Kidney (tissue), 13 donors: ENCODE measurements at regions not wholly inside any gene's neighbourhood (a gene's known extent, or its start where the extent isn't known, plus 50 kb on each side); places are given as distances from the start of the nearest gene placed in this dataset.
"Not testable (repeated sequence)": the region's sequence is repeated elsewhere in the genome, so short reads cannot be mapped to it uniquely, and the experiment has no call there.

Experiments used
- DNase-seq, 5 donors: peaks; one replicate each; pipeline ENCODE4 v3.0.0-alpha.2; 2013 to 2020
- FAIRE-seq: peaks from 2 replicates; lab custom pipeline; 2012; peaks lifted over from hg19 to GRCh38; lab: Jason Lieb, UNC
- H3K27ac ChIP-seq, 2 donors: one replicate each; pipeline ENCODE4 v1.7.0; 2013; ENCODE audit warnings: low read depth in 2 of 2, low read length in 2 of 2, inconsistent platforms in 1 of 2
- H3K27me3 ChIP-seq: one replicate; pipeline ENCODE4 v1.7.1; 2013; ENCODE audit warnings: low read length, inconsistent platforms; ENCODE audit not compliant: control insufficient read depth, insufficient read depth
- H3K36me3 ChIP-seq, 3 donors: one replicate each; pipeline versions ENCODE4 v1.7.0 to v1.7.1; 2013; ENCODE audit warnings: low read length in 3 of 3, control low read depth in 1 of 3, inconsistent platforms in 1 of 3; ENCODE audit not compliant: insufficient read depth in 3 of 3, control insufficient read depth in 2 of 3
- H3K4me1 ChIP-seq, 3 donors: one replicate each; pipeline versions ENCODE4 v1.7.0 to v1.7.1; 2013; ENCODE audit warnings: low read length in 3 of 3, inconsistent platforms in 1 of 3, low read depth in 1 of 3; ENCODE audit not compliant: control insufficient read depth in 2 of 3, insufficient read depth in 2 of 3
- H3K4me3 ChIP-seq, 3 donors: one replicate each; pipeline versions ENCODE4 v1.7.0 to v1.8.1; 2013; ENCODE audit warnings: low read length in 3 of 3, control low read depth in 1 of 3, inconsistent platforms in 1 of 3
- H3K9ac ChIP-seq, 3 donors: one replicate each; pipeline versions ENCODE4 v1.7.0 to v1.7.1; 2013; ENCODE audit warnings: low read length in 3 of 3, control low read depth in 1 of 3, inconsistent platforms in 1 of 3
- H3K9me3 ChIP-seq, 3 donors: one replicate each; pipeline versions ENCODE4 v1.7.0 to v1.7.1; 2013; ENCODE audit warnings: low read length in 3 of 3, control low read depth in 1 of 3, inconsistent platforms in 1 of 3; ENCODE audit not compliant: control insufficient read depth in 2 of 3, insufficient read depth in 1 of 3
- intact Hi-C: fragments of 100-400 bp; cut with DNase I; formaldehyde crosslinking; loops from one replicate; pipeline ENCODE4 v1.11.1; 2022
- TF ChIP-seq, protein P1 (sequence below): IDR thresholded peaks from 3 replicates; pipeline ENCODE4 v1.5.1; 2012; ENCODE audit warnings: mild to moderate bottlenecking, moderate library complexity, borderline replicate concordance; ENCODE audit not compliant: insufficient read depth; ENCODE audit errors: extremely low read depth
- donor health status: control.
- donor health status: control.
- donor health status: control.
- donor health status: control.
- donor health status: control.
- donor health status: DM: yes; HTN: yes; CAD: no.
- donor health status: Normal renal cell carcinoma (clear cell type).

DNA sequence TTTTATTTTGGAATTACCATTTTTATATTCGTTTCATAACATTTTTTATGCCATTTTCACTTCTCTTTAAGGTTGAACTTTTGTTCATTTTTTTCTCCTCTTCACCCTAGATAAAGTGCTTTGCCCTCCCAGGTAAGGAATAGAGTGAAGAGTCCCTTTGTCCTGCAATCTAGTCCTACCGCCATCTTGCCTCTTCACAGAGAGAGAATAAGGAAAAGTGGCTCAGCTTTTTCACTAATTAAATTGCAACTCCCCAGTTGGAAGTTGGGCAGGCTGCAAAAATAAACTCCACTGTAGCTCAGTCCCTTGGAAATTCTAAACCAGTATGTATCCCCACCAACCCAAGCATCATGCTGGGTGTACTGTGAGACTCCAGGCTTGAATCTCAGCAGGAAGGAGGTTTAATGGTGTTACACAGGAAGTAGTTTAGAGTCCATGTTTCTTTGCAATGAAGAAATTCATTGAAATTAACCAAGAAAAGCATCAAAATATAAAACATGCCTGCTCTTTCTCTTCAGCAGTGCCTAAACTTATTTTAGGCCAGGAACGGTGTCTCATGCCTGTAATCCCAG lies 60.3 kb upstream of the PCSK1 start:
- no peak for FAIRE-seq

DNA sequence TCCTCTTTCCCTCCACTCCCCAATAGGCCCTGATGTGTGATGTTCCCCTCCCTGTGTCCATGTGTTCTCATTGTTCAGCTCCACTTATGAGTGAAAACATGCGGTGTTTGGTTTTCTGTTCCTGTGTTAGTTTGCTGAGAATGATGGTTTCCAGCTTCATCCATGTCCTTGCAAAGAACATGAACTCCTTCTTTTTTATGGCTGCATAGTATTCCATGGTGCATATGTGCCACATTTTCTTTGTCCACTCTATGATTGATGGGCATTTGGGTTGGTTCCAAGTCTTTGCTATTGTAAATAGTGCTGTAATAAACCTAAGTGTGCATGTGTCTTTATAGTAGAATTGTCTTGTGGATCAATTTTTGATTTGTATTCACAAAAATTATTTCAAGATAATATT lies 62.4 kb upstream of the PCSK1 start:
- H3K4me1 ChIP-seq, H3K36me3 ChIP-seq, H3K27me3 ChIP-seq, FAIRE-seq, H3K9me3 ChIP-seq, H3K27ac ChIP-seq, H3K4me3 ChIP-seq, DNase-seq, H3K9ac ChIP-seq, intact Hi-C loops: not testable (repeated sequence)

More for the DNA sequence above, 60.3 kb upstream of the PCSK1 start:
- Histone ChIP-seq H3K36me3 (no peaks in the 10 kb centered on the region), H3K27me3 (no peaks in the 10 kb centered on the region), H3K9ac (no peak overlapping the region), H3K4me3 (no peak overlapping the region), H3K4me1 (no peaks in the 10 kb centered on the region), H3K9me3 (peaks cover 0 to 4% (median 0%) of the 10 kb centered on the region in 3 donors), H3K27ac (no peak overlapping the region)
- TF ChIP-seq, protein P1, sequence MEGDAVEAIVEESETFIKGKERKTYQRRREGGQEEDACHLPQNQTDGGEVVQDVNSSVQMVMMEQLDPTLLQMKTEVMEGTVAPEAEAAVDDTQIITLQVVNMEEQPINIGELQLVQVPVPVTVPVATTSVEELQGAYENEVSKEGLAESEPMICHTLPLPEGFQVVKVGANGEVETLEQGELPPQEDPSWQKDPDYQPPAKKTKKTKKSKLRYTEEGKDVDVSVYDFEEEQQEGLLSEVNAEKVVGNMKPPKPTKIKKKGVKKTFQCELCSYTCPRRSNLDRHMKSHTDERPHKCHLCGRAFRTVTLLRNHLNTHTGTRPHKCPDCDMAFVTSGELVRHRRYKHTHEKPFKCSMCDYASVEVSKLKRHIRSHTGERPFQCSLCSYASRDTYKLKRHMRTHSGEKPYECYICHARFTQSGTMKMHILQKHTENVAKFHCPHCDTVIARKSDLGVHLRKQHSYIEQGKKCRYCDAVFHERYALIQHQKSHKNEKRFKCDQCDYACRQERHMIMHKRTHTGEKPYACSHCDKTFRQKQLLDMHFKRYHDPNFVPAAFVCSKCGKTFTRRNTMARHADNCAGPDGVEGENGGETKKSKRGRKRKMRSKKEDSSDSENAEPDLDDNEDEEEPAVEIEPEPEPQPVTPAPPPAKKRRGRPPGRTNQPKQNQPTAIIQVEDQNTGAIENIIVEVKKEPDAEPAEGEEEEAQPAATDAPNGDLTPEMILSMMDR: no peak
- intact Hi-C loops: no loop called here
- DNase-seq: no peak

DNA sequence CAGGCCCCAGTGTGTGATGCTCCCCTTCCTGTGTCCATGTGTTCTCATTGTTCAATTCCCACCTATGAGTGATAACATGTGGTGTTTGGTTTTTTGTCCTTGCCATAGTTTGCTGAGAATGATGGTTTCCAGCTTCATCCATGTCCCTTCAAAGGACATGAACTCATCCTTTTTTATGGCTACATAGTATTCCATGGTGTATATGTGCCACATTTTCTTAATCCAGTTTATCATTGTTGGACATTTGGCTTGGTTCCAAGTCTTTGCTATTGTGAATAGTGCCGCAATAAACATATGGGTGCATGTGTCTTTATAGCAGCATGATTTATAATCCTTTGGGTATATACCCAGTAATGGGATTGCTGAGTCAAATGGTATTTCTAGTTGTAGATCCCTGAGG lies 64.0 kb upstream of the PCSK1 start:
- H3K27me3 ChIP-seq, H3K4me1 ChIP-seq, H3K27ac ChIP-seq, H3K9me3 ChIP-seq, DNase-seq, H3K9ac ChIP-seq, H3K36me3 ChIP-seq, H3K4me3 ChIP-seq, intact Hi-C loops, FAIRE-seq: not testable (repeated sequence)

DNA sequence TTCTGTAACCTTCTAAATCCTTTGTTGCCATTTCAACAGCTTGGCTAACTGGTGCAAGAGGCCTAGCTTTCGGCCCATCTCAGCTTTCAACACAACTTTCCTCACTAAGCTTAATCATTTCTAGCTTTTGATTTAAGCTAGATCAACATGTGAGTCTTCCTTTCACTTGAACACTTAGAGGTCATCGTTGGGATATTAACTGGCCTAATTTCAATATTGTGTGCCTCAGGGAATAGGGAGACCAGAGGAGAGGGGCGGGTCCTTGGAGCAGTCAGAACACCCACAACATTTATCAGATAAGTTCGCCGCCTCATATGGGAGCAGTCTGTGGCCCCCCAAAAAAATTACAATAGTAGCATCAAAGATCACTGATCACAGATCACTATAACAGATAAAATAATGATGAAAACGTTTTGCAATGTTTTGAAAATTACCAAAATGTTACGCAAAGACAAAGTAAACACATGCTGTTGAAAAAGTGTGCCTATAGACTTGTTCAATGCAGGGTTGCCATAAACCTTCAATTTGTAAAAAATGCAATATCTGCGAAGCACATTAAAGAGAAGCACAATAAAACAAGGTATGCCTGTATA lies 66.8 kb upstream of the PCSK1 start:
- H3K27me3 ChIP-seq: no peaks in the 10 kb centered on the region
- H3K4me3 ChIP-seq: no peak overlapping the region
- H3K9ac ChIP-seq: no peak overlapping the region
- H3K27ac ChIP-seq: no peak overlapping the region
- intact Hi-C loops: no loop called here
- H3K36me3 ChIP-seq: no peaks in the 10 kb centered on the region
- FAIRE-seq: no peak
- H3K4me1 ChIP-seq: no peaks in the 10 kb centered on the region
- DNase-seq: no peak
- H3K9me3 ChIP-seq: peaks cover 0 to 4% (median 0%) of the 10 kb centered on the region in 3 donors
- TF ChIP-seq, protein P1: no peak
